ENCODE measurements at regions not wholly inside any gene's neighbourhood (a gene's known extent, or its start where the extent isn't known, plus 50 kb on each side); places are given as distances from the start of the nearest gene placed in this dataset.

GRCh38 chr15:38149315-38149714 lies 103.3 kb upstream of the SPRED1 start:
- TF ChIP-seq CTCF (conservative IDR thresholded peaks at IDR 0.05; ENCODE audit: low read depth, low read length) (no peak), EZH2 (IDR thresholded peaks at IDR 0.05; ENCODE audit: low read length, unreplicated experiment) (no peak)
